H1 (cell line): ENCODE measurements at regions not wholly inside any gene's neighbourhood (a gene's known extent, or its start where the extent isn't known, plus 50 kb on each side); places are given as distances from the start of the nearest gene placed in this dataset.

Source experiments
- CTCF ChIA-PET: fragments of 300-600 bp; sonication (Branson Sonifier 250); formaldehyde crosslinking; loops from one replicate; lab custom pipeline; 2021; ENCODE audit not compliant: partially characterized antibody; lab: Charles Lee
- POLR2A ChIA-PET: fragments of 300-600 bp; sonication (Branson Sonifier 250); formaldehyde crosslinking; loops from one replicate; lab custom pipeline; 2021; ENCODE audit warnings: inconsistent platforms; ENCODE audit not compliant: partially characterized antibody; lab: Charles Lee
- DNase-seq, 2 experiments: peaks; one replicate each; pipeline versions ENCODE4 v3.0.0 to v3.0.0-alpha.2; 2010 to 2022; ENCODE audit warnings: low spot score in 2 of 2, low read depth in 1 of 2, mixed read lengths in 1 of 2
- FAIRE-seq: peaks from 2 replicates; lab custom pipeline; 2011; peaks lifted over from hg19 to GRCh38; lab: Jason Lieb, UNC
- H2AFZ ChIP-seq: 2 replicates; pipeline ENCODE4 v1.8.1; 2012; ENCODE audit warnings: low read length, inconsistent platforms
- H2AK5ac ChIP-seq: 2 replicates; pipeline ENCODE4 v1.6.1; 2013; ENCODE audit warnings: low read depth, low read length
- H2BK120ac ChIP-seq: replicated peaks from 2 replicates; pipeline ENCODE3; 2013; ENCODE audit warnings: low read depth, low read length, inconsistent platforms
- H2BK12ac ChIP-seq: 2 replicates; pipeline ENCODE4 v1.6.1; 2013; ENCODE audit warnings: low read depth, low read length
- H2BK15ac ChIP-seq: 2 replicates; pipeline ENCODE4 v1.6.1; 2013; ENCODE audit warnings: low read length
- H2BK20ac ChIP-seq: 2 replicates; pipeline ENCODE4 v1.6.1; 2013; ENCODE audit warnings: low read length
- H2BK5ac ChIP-seq: 2 replicates; pipeline ENCODE4 v1.6.1; 2013; ENCODE audit warnings: low read depth, low read length
- H3K14ac ChIP-seq: 2 replicates; pipeline ENCODE4 v1.6.1; 2013; ENCODE audit warnings: inconsistent platforms; ENCODE audit not compliant: insufficient read length
- H3K18ac ChIP-seq: 2 replicates; pipeline ENCODE4 v1.6.1; 2013; ENCODE audit warnings: low read length; ENCODE audit errors: extremely low read depth
- H3K23ac ChIP-seq: 2 replicates; pipeline ENCODE4 v1.6.1; 2013; ENCODE audit warnings: inconsistent platforms; ENCODE audit not compliant: insufficient read length
- H3K23me2 ChIP-seq: 2 replicates; pipeline ENCODE4 v1.6.1; 2013; ENCODE audit warnings: low read depth, low read length
- H3K27ac ChIP-seq: 2 replicates; pipeline ENCODE4 v1.6.1; 2011; ENCODE audit warnings: low read depth, low read length, inconsistent platforms
- H3K27me3 ChIP-seq, 4 experiments: replicated peaks in 1 of 4; 1 replicate in 1 of 4; 2 replicates in 3 of 4; pipeline versions ENCODE4 v1.6.1 to v1.8.1; 2011 to 2013; ENCODE audit warnings: low read length in 3 of 4, mild to moderate bottlenecking in 3 of 4, inconsistent platforms in 2 of 4, mixed read lengths in 2 of 4, moderate library complexity in 1 of 4; ENCODE audit not compliant: control insufficient read depth in 3 of 4, insufficient read depth in 3 of 4; ENCODE audit errors: extremely low read depth in 1 of 4
- H3K36me3 ChIP-seq, 4 experiments: 2 replicates each; pipeline versions ENCODE4 v1.6.1 to v1.8.1; 2011 to 2013; ENCODE audit warnings: mild to moderate bottlenecking in 4 of 4, low read length in 3 of 4, moderate library complexity in 2 of 4, control low read depth in 1 of 4, inconsistent platforms in 1 of 4; ENCODE audit not compliant: insufficient read depth in 4 of 4, control insufficient read depth in 2 of 4
- H3K4ac ChIP-seq: replicated peaks from 2 replicates; pipeline ENCODE3; 2013; ENCODE audit warnings: low read length, low read depth, mixed read lengths, inconsistent platforms; ENCODE audit not compliant: insufficient read length
- H3K4me1 ChIP-seq, 4 experiments: replicated peaks in 1 of 4; 1 replicate in 1 of 4; 2 replicates in 3 of 4; pipeline versions ENCODE4 v1.6.1 to v1.8.1; 2011 to 2013; ENCODE audit warnings: low read length in 3 of 4, inconsistent platforms in 2 of 4, mixed read lengths in 1 of 4; ENCODE audit not compliant: insufficient read depth in 4 of 4, control insufficient read depth in 3 of 4
- H3K4me2 ChIP-seq, 2 experiments: 2 replicates each; pipeline versions ENCODE4 v1.6.1 to v1.8.1; 2011 to 2013; ENCODE audit warnings: low read depth in 2 of 2, low read length in 2 of 2, control low read depth in 1 of 2, inconsistent platforms in 1 of 2, mild to moderate bottlenecking in 1 of 2; ENCODE audit not compliant: insufficient read depth in 1 of 2
- H3K4me3 ChIP-seq, 4 experiments: fragments of 200-600, 300-600 bp in 1 of 4; sonication (generic), shearing (Covaris generic), sonication (Bioruptor Twin) in 1 of 4; 2 replicates each; pipeline versions ENCODE4 v1.5.1 to v1.8.1; 2011 to 2016; ENCODE audit warnings: low read length in 4 of 4, low read depth in 3 of 4, control low read depth in 2 of 4, inconsistent platforms in 2 of 4, mild to moderate bottlenecking in 2 of 4, mixed read lengths in 1 of 4, moderate library complexity in 1 of 4; ENCODE audit not compliant: insufficient read depth in 2 of 4; ENCODE audit errors: extremely low read depth in 1 of 4
- H3K56ac ChIP-seq: replicated peaks from 2 replicates; pipeline ENCODE3; 2013; ENCODE audit warnings: low read depth, mild to moderate bottlenecking, mixed read lengths, low read length, inconsistent platforms; ENCODE audit not compliant: insufficient read length
- H3K79me1 ChIP-seq: 2 replicates; pipeline ENCODE4 v1.6.1; 2013; ENCODE audit warnings: low read depth, low read length, control low read depth
- H3K79me2 ChIP-seq, 2 experiments: 2 replicates each; pipeline versions ENCODE4 v1.6.1 to v1.8.1; 2012 to 2013; ENCODE audit warnings: low read length in 2 of 2, mild to moderate bottlenecking in 2 of 2, inconsistent platforms in 1 of 2; ENCODE audit not compliant: insufficient read depth in 2 of 2, control insufficient read depth in 1 of 2
- H3K9ac ChIP-seq, 4 experiments: replicated peaks in 1 of 4; 1 replicate in 1 of 4; 2 replicates in 3 of 4; pipeline versions ENCODE4 v1.6.1 to v1.8.1; 2011 to 2013; ENCODE audit warnings: low read depth in 3 of 4, low read length in 3 of 4, control low read depth in 2 of 4, mild to moderate bottlenecking in 2 of 4, moderate library complexity in 2 of 4, inconsistent platforms in 1 of 4; ENCODE audit errors: extremely low read depth in 1 of 4
- H3K9me3 ChIP-seq, 2 experiments: 2 replicates each; pipeline versions ENCODE4 v1.6.1 to v1.8.1; 2012 to 2013; ENCODE audit warnings: mild to moderate bottlenecking in 2 of 2, moderate library complexity in 2 of 2, control low read depth in 1 of 2, inconsistent platforms in 1 of 2, low read depth in 1 of 2, low read length in 1 of 2, mixed read lengths in 1 of 2; ENCODE audit not compliant: insufficient read depth in 2 of 2
- H4K20me1 ChIP-seq, 2 experiments: replicated peaks in 1 of 2; 2 replicates each; pipeline versions ENCODE3 to v1.8.1; 2011 to 2013; ENCODE audit warnings: inconsistent platforms in 2 of 2, low read length in 2 of 2, mild to moderate bottlenecking in 1 of 2; ENCODE audit not compliant: insufficient read depth in 2 of 2, control insufficient read depth in 1 of 2
- H4K5ac ChIP-seq: 2 replicates; pipeline ENCODE4 v1.6.1; 2013; ENCODE audit warnings: low read length, low read depth, mixed read lengths, inconsistent platforms; ENCODE audit not compliant: insufficient read length
- H4K8ac ChIP-seq: 2 replicates; pipeline ENCODE4 v1.8.0; 2013; ENCODE audit warnings: mild to moderate bottlenecking, moderate library complexity, low read length, inconsistent platforms; ENCODE audit not compliant: insufficient read depth; ENCODE audit errors: extremely low read depth
- H4K91ac ChIP-seq: replicated peaks from 2 replicates; pipeline ENCODE3; 2013; ENCODE audit warnings: low read length, mixed read lengths, inconsistent platforms; ENCODE audit not compliant: insufficient read length
- BCL11A ChIP-seq, 2 experiments: IDR thresholded peaks; one replicate each; pipeline ENCODE4 v1.6.1; 2011; ENCODE audit warnings: low read depth in 2 of 2, low read length in 2 of 2, mild to moderate bottlenecking in 2 of 2
- CHD1 ChIP-seq: IDR thresholded peaks from 2 replicates; pipeline ENCODE4 v1.6.1; 2012; ENCODE audit warnings: low read depth, low read length, improper control_type of control experiment
- CTBP2 ChIP-seq: IDR thresholded peaks from 2 replicates; pipeline ENCODE4 v1.7.0; 2011; ENCODE audit warnings: borderline replicate concordance, mild to moderate bottlenecking, moderate library complexity, mixed read lengths, low read length; ENCODE audit not compliant: insufficient read depth, insufficient read length
- MAFK ChIP-seq: IDR thresholded peaks from 2 replicates; pipeline ENCODE4 v1.6.1; 2012; ENCODE audit warnings: low read depth, mild to moderate bottlenecking, improper control_type of control experiment, low read length
- WGBS, 2 experiments: shearing (Covaris generic) in 1 of 2; methylation state at CpG; one replicate each; pipeline versions ENCODE4 v1.1.6 to v1.1.7; 2013 to 2015; ENCODE audit warnings: low lambda C conversion rate in 2 of 2, mixed read lengths in 2 of 2, inconsistent platforms in 1 of 2, low coverage in 1 of 2, missing lambda C conversion rate in 1 of 2; ENCODE audit not compliant: insufficient replicate concordance in 2 of 2, insufficient coverage in 1 of 2, insufficient read length in 1 of 2; ENCODE audit errors: extremely low coverage in 1 of 2, missing lambda C conversion rate in 1 of 2; 5-methylcytosine and 5-hydroxymethylcytosine counted together

DNA sequence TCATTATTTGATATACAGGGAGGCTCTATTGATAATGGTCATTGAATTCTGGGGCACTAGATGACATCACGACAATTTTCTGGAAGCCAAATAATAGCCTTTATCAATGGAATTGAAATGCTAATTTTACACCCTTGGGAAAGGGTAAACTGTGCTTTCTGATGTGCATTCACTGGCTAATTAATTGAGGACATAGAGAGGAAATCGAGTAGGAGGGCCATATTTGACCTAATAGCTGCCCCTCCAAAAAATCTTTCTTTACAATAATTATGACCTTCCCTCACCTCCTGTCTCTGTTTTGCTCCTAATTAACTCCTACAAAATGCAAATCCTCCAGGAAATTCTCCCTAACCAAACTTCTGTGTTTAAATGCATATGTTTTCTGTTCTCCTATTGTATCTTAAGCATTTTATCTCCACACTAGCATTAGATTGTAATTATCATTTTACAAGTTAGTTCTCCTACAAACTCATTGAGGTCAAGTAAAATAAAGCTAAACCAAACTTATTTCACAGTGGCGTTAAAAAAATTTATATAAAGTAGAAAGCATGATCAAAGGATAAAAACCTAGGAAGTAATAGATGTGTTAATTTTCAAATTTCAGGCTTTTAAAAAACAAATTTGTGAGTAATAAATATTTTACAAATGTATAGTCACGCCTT is 1414.0 kb upstream of the AGA start:
- no peak overlapping the region for H2AK5ac ChIP-seq
- H2BK120ac ChIP-seq: no peak overlapping the region
- H3K18ac ChIP-seq: no peak overlapping the region
- H3K27ac ChIP-seq: no peak overlapping the region
- no peak overlapping the region for H3K23ac ChIP-seq
- no peaks in the 10 kb centered on the region for H3K23me2 ChIP-seq
- CTCF ChIA-PET: interaction anchor here (0.6 kb wide), 1 partner anchor 982 kb away, joined by 3 read pairs; no protein-coding TSS in a partner anchor
- peaks cover 0 to 4% (median 0%) of the 10 kb centered on the region in 4 experiments; a peak in 1 of 7 replicates for H3K4me1 ChIP-seq
- no peaks in the 10 kb centered on the region for H3K27me3 ChIP-seq
- H4K91ac ChIP-seq: no peak overlapping the region
- no peak overlapping the region for H2AFZ ChIP-seq
- no peaks in the 10 kb centered on the region for H4K20me1 ChIP-seq
- H4K8ac ChIP-seq: no peak overlapping the region
- POLR2A ChIA-PET: no interaction called here
- DNase-seq (no peak), FAIRE-seq (no peak)
- no peak overlapping the region for H4K5ac ChIP-seq
- no peak overlapping the region for H3K56ac ChIP-seq
- H3K79me2 ChIP-seq: no peaks in the 10 kb centered on the region
- WGBS, 2 experiments: 45% methylated on average over 4 of the region's 4 CpGs; no CpG with 5 or more reads in 1 of the 2 experiments
- no peak overlapping the region for H3K4ac ChIP-seq
- no peaks in the 10 kb centered on the region for H3K79me1 ChIP-seq
- no peak overlapping the region for H2BK20ac ChIP-seq
- H3K9me3 ChIP-seq: no peaks in the 10 kb centered on the region
- H3K4me2 ChIP-seq: no peak overlapping the region
- H3K4me3 ChIP-seq: no peak overlapping the region; a peak in 1 of 8 replicates
- no peak overlapping the region for H2BK5ac ChIP-seq
- H2BK15ac ChIP-seq: no peak overlapping the region
- H3K14ac ChIP-seq: no peak overlapping the region
- H3K9ac ChIP-seq: no peak overlapping the region
- no peak overlapping the region for H2BK12ac ChIP-seq
- H3K36me3 ChIP-seq: no peaks in the 10 kb centered on the region
- TF ChIP-seq CHD1 (no peak), CTBP2 (no peak), MAFK (peak; percentile 89), BCL11A (IDR thresholded peaks at IDR 0.05; ENCODE audit: low read depth in 2 of 2, low read length in 2 of 2) (no peak)
